Fibroblast of pulmonary artery (primary cell): ENCODE measurements at regions not wholly inside any gene's neighbourhood (a gene's known extent, or its start where the extent isn't known, plus 50 kb on each side); places are given as distances from the start of the nearest gene placed in this dataset.
A peak's percentile ranks its signal among the peaks of the same experiment; 100 is the strongest.
"Not testable (repeated sequence)": the region's sequence is repeated elsewhere in the genome, so short reads cannot be mapped to it uniquely, and the experiment has no call there.

ENCODE experiments used
- DNase-seq: peaks from one replicate; pipeline ENCODE4 v3.0.0-alpha.2; 2010; ENCODE audit warnings: low read depth
- H3K4me3 ChIP-seq: replicated peaks from 2 replicates; pipeline ENCODE4 v1.5.1; 2011; ENCODE audit warnings: low read depth, mild to moderate bottlenecking, control low read depth, low read length, moderate library complexity
- CTCF ChIP-seq: IDR thresholded peaks from 2 replicates; pipeline ENCODE4 v1.5.1; 2011; ENCODE audit warnings: mild to moderate bottlenecking, control low read depth, low read length, inconsistent platforms; ENCODE audit errors: missing control alignments

- not testable (repeated sequence) for H3K4me3 ChIP-seq, DNase-seq
- TF ChIP-seq CTCF: peak; percentile 35
Observed at GRCh38 chr16:29257419-29258336, 148.8 kb downstream of the NPIPB11 start.

- no peak for TF ChIP-seq CTCF
- no peak for DNase-seq
- no peak overlapping the region for H3K4me3 ChIP-seq
Observed at GRCh38 chr16:29256501-29256981, 150.0 kb downstream of the NPIPB11 start.

- not testable (repeated sequence) for H3K4me3 ChIP-seq, DNase-seq
Observed at GRCh38 chr16:29255957-29256356, 150.6 kb downstream of the NPIPB11 start.

GRCh38 chr16:29255496-29255796, 151.1 kb downstream of the NPIPB11 start:
- H3K4me3 ChIP-seq, DNase-seq: not testable (repeated sequence)

- TF ChIP-seq CTCF: no peak
- H3K4me3 ChIP-seq: no peak overlapping the region
- no peak for DNase-seq
Observed at GRCh38 chr16:29254676-29255495, 151.6 kb downstream of the NPIPB11 start.

GRCh38 chr16:29253716-29254590, 152.6 kb downstream of the NPIPB11 start:
- H3K4me3 ChIP-seq, DNase-seq: not testable (repeated sequence)

- H3K4me3 ChIP-seq, DNase-seq: not testable (repeated sequence)
Observed at GRCh38 chr16:29253066-29253590, 153.4 kb downstream of the NPIPB11 start.

- not testable (repeated sequence) for H3K4me3 ChIP-seq, DNase-seq
Observed at GRCh38 chr16:29252311-29252710, 154.2 kb downstream of the NPIPB11 start.

GRCh38 chr16:29251571-29252011, 154.9 kb downstream of the NPIPB11 start:
- not testable (repeated sequence) for H3K4me3 ChIP-seq, DNase-seq

GRCh38 chr16:29250923-29251434, 155.5 kb downstream of the NPIPB11 start:
- not testable (repeated sequence) for DNase-seq, H3K4me3 ChIP-seq

GRCh38 chr16:29250469-29250868, 156.0 kb downstream of the NPIPB11 start:
- DNase-seq, H3K4me3 ChIP-seq: not testable (repeated sequence)

GRCh38 chr16:29248940-29249318, 157.6 kb downstream of the NPIPB11 start:
- not testable (repeated sequence) for DNase-seq, H3K4me3 ChIP-seq

GRCh38 chr16:29248306-29248939, 158.1 kb downstream of the NPIPB11 start:
- peak; percentile 42 for DNase-seq
- not testable (repeated sequence) for H3K4me3 ChIP-seq
